GM12874 (cell line): ENCODE measurements at regions not wholly inside any gene's neighbourhood (a gene's known extent, or its start where the extent isn't known, plus 50 kb on each side); places are given as distances from the start of the nearest gene placed in this dataset.

Experiments used
- TF ChIP-seq, protein P1 (sequence below): IDR thresholded peaks from 2 replicates; pipeline ENCODE4 v1.5.1; 2011; ENCODE audit warnings: low read depth, mild to moderate bottlenecking, control low read depth, low read length, moderate library complexity; ENCODE audit not compliant: insufficient read depth

DNA sequence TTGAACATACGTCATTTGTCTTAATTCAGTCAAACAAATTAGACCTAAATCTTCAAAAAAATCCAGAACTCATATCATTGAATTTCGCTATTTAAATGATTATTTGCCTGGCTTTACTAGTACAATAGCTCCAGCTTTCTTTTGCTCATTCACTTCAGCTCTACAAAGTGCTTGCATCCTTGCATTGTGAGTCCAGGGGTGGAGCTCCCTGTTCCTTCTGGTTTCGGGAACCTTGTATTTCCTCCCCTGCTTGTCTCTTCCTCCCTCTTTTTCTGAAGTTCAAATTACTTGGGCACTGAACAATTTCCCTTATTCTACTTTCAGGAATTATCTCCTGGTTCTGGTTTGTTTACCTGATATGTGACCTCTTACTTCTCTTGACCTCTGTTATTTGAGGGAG is 58.1 kb upstream of the KITLG start:
- TF ChIP-seq, protein P1, sequence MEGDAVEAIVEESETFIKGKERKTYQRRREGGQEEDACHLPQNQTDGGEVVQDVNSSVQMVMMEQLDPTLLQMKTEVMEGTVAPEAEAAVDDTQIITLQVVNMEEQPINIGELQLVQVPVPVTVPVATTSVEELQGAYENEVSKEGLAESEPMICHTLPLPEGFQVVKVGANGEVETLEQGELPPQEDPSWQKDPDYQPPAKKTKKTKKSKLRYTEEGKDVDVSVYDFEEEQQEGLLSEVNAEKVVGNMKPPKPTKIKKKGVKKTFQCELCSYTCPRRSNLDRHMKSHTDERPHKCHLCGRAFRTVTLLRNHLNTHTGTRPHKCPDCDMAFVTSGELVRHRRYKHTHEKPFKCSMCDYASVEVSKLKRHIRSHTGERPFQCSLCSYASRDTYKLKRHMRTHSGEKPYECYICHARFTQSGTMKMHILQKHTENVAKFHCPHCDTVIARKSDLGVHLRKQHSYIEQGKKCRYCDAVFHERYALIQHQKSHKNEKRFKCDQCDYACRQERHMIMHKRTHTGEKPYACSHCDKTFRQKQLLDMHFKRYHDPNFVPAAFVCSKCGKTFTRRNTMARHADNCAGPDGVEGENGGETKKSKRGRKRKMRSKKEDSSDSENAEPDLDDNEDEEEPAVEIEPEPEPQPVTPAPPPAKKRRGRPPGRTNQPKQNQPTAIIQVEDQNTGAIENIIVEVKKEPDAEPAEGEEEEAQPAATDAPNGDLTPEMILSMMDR = no peak

DNA sequence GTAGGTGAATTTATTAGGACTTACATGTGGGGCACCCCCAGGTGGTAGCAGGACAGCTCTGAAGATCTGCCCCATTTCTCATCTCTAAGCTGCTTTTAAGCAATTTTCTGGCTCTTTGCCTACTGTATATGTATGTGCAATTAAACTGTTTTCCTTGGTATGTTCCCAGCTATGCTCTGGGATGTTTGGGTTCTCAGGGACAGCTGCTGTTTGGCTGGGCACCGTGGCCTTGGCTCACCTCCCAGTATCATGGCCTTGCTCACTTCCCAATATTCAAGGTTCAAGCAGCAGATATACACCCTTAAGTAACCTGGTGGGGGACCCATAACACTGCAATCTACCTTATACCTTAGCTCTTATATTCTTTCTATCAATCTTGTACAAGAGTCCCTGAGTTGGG is 53.7 kb upstream of the KITLG start:
- TF ChIP-seq, protein P1 = no peak

DNA sequence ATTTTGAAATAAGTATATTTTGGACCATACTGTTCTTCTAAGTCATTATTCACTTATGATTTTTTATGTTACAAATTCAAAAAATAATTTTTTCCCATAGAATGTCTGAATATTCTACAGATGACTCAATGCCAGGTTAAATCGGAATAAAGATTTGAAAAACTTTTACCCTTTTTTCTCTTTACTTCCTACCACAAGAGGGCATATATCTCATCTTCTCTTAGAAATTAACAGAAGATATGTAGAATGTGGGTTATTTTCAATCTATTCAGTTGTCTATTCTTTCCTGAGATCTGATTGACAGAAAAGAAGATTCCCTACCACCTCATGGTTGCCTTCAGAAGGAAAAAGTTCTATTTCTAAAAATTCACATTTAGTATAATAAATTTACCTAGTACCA is 53.0 kb upstream of the KITLG start:
- TF ChIP-seq, protein P1 = no peak

DNA sequence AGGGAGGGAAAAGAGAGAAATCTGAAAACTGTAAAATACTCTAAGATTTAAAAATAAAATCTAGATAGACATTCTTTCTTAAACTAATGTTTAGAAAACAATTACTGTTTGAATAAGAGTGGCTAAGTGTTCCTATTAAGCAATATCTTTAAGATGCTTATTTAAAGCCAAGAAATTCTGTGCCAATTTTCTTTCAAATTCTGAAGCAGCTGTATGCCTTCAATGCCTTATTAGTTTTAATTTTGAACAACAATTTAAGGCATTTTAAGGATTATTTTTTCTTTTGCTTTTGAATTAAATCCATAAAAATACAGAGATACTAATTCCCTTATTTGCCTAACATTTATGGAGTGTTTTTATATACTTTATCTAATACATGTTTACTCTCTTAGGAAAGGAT is 50.3 kb upstream of the KITLG start:
- TF ChIP-seq, protein P1 = no peak
